Mucosa of rectum (tissue), 2 donors: ENCODE measurements at regions not wholly inside any gene's neighbourhood (a gene's known extent, or its start where the extent isn't known, plus 50 kb on each side); places are given as distances from the start of the nearest gene placed in this dataset.

ENCODE experiments used
- H3K27ac ChIP-seq, 2 donors: one replicate each; pipeline ENCODE4 v1.7.0; 2013; ENCODE audit warnings: inconsistent platforms in 2 of 2, low read depth in 2 of 2, low read length in 2 of 2
- H3K27me3 ChIP-seq, 2 donors: one replicate each; pipeline ENCODE4 v1.7.0; 2013; ENCODE audit warnings: low read length in 2 of 2; ENCODE audit not compliant: control insufficient read depth in 2 of 2, insufficient read depth in 2 of 2
- H3K36me3 ChIP-seq, 2 donors: one replicate each; pipeline ENCODE4 v1.7.0; 2013; ENCODE audit warnings: low read length in 2 of 2; ENCODE audit not compliant: control insufficient read depth in 2 of 2, insufficient read depth in 2 of 2
- H3K4me1 ChIP-seq, 2 donors: one replicate each; pipeline ENCODE4 v1.7.0; 2013; ENCODE audit warnings: low read length in 2 of 2, mild to moderate bottlenecking in 1 of 2; ENCODE audit not compliant: control insufficient read depth in 2 of 2, insufficient read depth in 2 of 2
- H3K4me3 ChIP-seq, 2 donors: one replicate each; pipeline ENCODE4 v1.7.0; 2013; ENCODE audit warnings: low read length in 2 of 2
- H3K9ac ChIP-seq, 2 donors: one replicate each; pipeline ENCODE4 v1.7.0; 2013; ENCODE audit warnings: low read length in 2 of 2, low read depth in 1 of 2, mild to moderate bottlenecking in 1 of 2
- H3K9me3 ChIP-seq, 2 donors: one replicate each; pipeline ENCODE4 v1.7.0; 2013; ENCODE audit warnings: low read length in 2 of 2; ENCODE audit not compliant: control insufficient read depth in 2 of 2
- donor health status: healthy.
- donor health status: Normal muscosa, but diverticular disease.

- Histone ChIP-seq H3K9ac (no peak overlapping the region), H3K36me3 (no peaks in the 10 kb centered on the region), H3K4me1 (no peaks in the 10 kb centered on the region), H3K4me3 (no peak overlapping the region), H3K27me3 (no peaks in the 10 kb centered on the region), H3K9me3 (no peaks in the 10 kb centered on the region), H3K27ac (no peak overlapping the region)
Measured at GRCh38 chr2:18473241-18474181, 86.9 kb downstream of the RDH14 start.

- H3K27ac ChIP-seq = no peak overlapping the region
- H3K36me3 ChIP-seq = no peaks in the 10 kb centered on the region
- no peaks in the 10 kb centered on the region for H3K4me1 ChIP-seq
- H3K27me3 ChIP-seq = no peaks in the 10 kb centered on the region
- no peak overlapping the region for H3K4me3 ChIP-seq
- H3K9ac ChIP-seq = no peak overlapping the region
- no peaks in the 10 kb centered on the region for H3K9me3 ChIP-seq
Measured at GRCh38 chr2:18467749-18468360, 92.6 kb downstream of the RDH14 start.

GRCh38 chr2:18465979-18466378 is 94.5 kb downstream of the RDH14 start:
- Histone ChIP-seq H3K9me3 (no peaks in the 10 kb centered on the region), H3K4me3 (no peak overlapping the region), H3K9ac (no peak overlapping the region), H3K4me1 (no peaks in the 10 kb centered on the region), H3K27ac (no peak overlapping the region), H3K36me3 (no peaks in the 10 kb centered on the region), H3K27me3 (no peaks in the 10 kb centered on the region)

GRCh38 chr2:18464913-18465312 is 95.5 kb downstream of the RDH14 start:
- no peak overlapping the region for H3K4me3 ChIP-seq
- no peak overlapping the region for H3K27ac ChIP-seq
- no peaks in the 10 kb centered on the region for H3K4me1 ChIP-seq
- H3K27me3 ChIP-seq = no peaks in the 10 kb centered on the region
- H3K9ac ChIP-seq = no peak overlapping the region
- no peaks in the 10 kb centered on the region for H3K36me3 ChIP-seq
- no peaks in the 10 kb centered on the region for H3K9me3 ChIP-seq

GRCh38 chr2:18456026-18456425 is 104.4 kb downstream of the RDH14 start:
- Histone ChIP-seq H3K36me3 (no peaks in the 10 kb centered on the region), H3K27me3 (no peaks in the 10 kb centered on the region), H3K4me3 (no peak overlapping the region), H3K27ac (no peak overlapping the region), H3K9me3 (no peaks in the 10 kb centered on the region), H3K4me1 (no peaks in the 10 kb centered on the region), H3K9ac (no peak overlapping the region)

GRCh38 chr2:18455236-18455862 is 105.1 kb downstream of the RDH14 start:
- Histone ChIP-seq H3K9me3 (no peaks in the 10 kb centered on the region), H3K9ac (no peak overlapping the region), H3K4me1 (no peaks in the 10 kb centered on the region), H3K36me3 (no peaks in the 10 kb centered on the region), H3K27me3 (no peaks in the 10 kb centered on the region), H3K4me3 (no peak overlapping the region), H3K27ac (peak overlapping the region in 1 of 2 donors; percentile 35)

GRCh38 chr2:18454692-18455235 is 105.7 kb downstream of the RDH14 start:
- H3K9ac ChIP-seq = no peak overlapping the region
- no peaks in the 10 kb centered on the region for H3K4me1 ChIP-seq
- no peaks in the 10 kb centered on the region for H3K9me3 ChIP-seq
- no peak overlapping the region for H3K27ac ChIP-seq
- H3K4me3 ChIP-seq = no peak overlapping the region
- no peaks in the 10 kb centered on the region for H3K36me3 ChIP-seq
- H3K27me3 ChIP-seq = no peaks in the 10 kb centered on the region

- Histone ChIP-seq H3K36me3 (no peaks in the 10 kb centered on the region), H3K4me1 (no peaks in the 10 kb centered on the region), H3K4me3 (no peak overlapping the region), H3K9me3 (no peaks in the 10 kb centered on the region), H3K9ac (no peak overlapping the region), H3K27me3 (no peaks in the 10 kb centered on the region), H3K27ac (no peak overlapping the region)
Measured at GRCh38 chr2:18446715-18447114, 113.7 kb downstream of the RDH14 start.

- Histone ChIP-seq H3K36me3 (no peaks in the 10 kb centered on the region), H3K4me1 (no peaks in the 10 kb centered on the region), H3K27ac (no peak overlapping the region), H3K9me3 (no peaks in the 10 kb centered on the region), H3K9ac (no peak overlapping the region), H3K27me3 (peaks cover 0 to 2% of the 10 kb centered on the region in 2 donors), H3K4me3 (no peak overlapping the region)
Measured at GRCh38 chr2:18445433-18446320, 114.8 kb downstream of the RDH14 start.
